Liver (tissue), 8 donors: ENCODE measurements at regions not wholly inside any gene's neighbourhood (a gene's known extent, or its start where the extent isn't known, plus 50 kb on each side); places are given as distances from the start of the nearest gene placed in this dataset.

Experiments used
- DNase-seq: peaks from one replicate; pipeline ENCODE4 v3.0.0-alpha.2; 2017; ENCODE audit warnings: low spot score
- H3K27ac ChIP-seq, 2 donors: one replicate each; pipeline ENCODE4 v1.7.0; 2013; ENCODE audit warnings: inconsistent platforms in 2 of 2, low read length in 2 of 2, control low read depth in 1 of 2, low read depth in 1 of 2, mild to moderate bottlenecking in 1 of 2
- H3K27me3 ChIP-seq, 4 donors: one replicate each; pipeline versions ENCODE4 v1.6.1 to v1.7.0; 2013; ENCODE audit warnings: low read length in 3 of 4, inconsistent platforms in 1 of 4, mild to moderate bottlenecking in 1 of 4, moderate library complexity in 1 of 4; ENCODE audit not compliant: control insufficient read depth in 4 of 4, insufficient read depth in 4 of 4
- H3K36me3 ChIP-seq, 4 donors: one replicate each; pipeline versions ENCODE4 v1.6.1 to v1.7.0; 2013; ENCODE audit warnings: low read length in 3 of 4, mild to moderate bottlenecking in 3 of 4, low read depth in 1 of 4, moderate library complexity in 1 of 4; ENCODE audit not compliant: control insufficient read depth in 4 of 4, insufficient read depth in 3 of 4
- H3K4me1 ChIP-seq, 4 donors: one replicate each; pipeline versions ENCODE4 v1.6.1 to v1.7.0; 2013; ENCODE audit warnings: low read length in 3 of 4, mild to moderate bottlenecking in 3 of 4, moderate library complexity in 1 of 4; ENCODE audit not compliant: control insufficient read depth in 4 of 4, insufficient read depth in 4 of 4
- H3K4me3 ChIP-seq, 3 donors: one replicate each; pipeline versions ENCODE4 v1.6.1 to v1.7.0; 2013; ENCODE audit warnings: low read length in 3 of 3, control low read depth in 1 of 3, low read depth in 1 of 3, mild to moderate bottlenecking in 1 of 3
- H3K9ac ChIP-seq, 2 donors: one replicate each; pipeline ENCODE4 v1.7.0; 2013; ENCODE audit warnings: low read length in 2 of 2, mild to moderate bottlenecking in 2 of 2, moderate library complexity in 2 of 2, control low read depth in 1 of 2, low read depth in 1 of 2
- H3K9me3 ChIP-seq, 4 donors: one replicate each; pipeline versions ENCODE4 v1.6.1 to v1.7.0; 2013; ENCODE audit warnings: low read length in 3 of 4; ENCODE audit not compliant: control insufficient read depth in 4 of 4
- ATF3 ChIP-seq: IDR thresholded peaks from 2 replicates; pipeline ENCODE4 v1.6.1; 2016; ENCODE audit warnings: antibody characterized with exemption
- CTCF ChIP-seq: fragments of 150-350 bp; IDR thresholded peaks from 2 replicates; pipeline ENCODE4 v1.5.1; 2017; ENCODE audit warnings: improper control_type of control experiment, low read depth, low read length; ENCODE audit not compliant: missing input control
- EGR1 ChIP-seq, 2 donors: IDR thresholded peaks; 2 replicates each; pipeline ENCODE4 v1.6.1; 2016 to 2018; ENCODE audit warnings: antibody characterized with exemption in 2 of 2, low read depth in 2 of 2
- FOXA1 ChIP-seq: IDR thresholded peaks from 2 replicates; pipeline ENCODE4 v1.6.1; 2016; ENCODE audit warnings: antibody characterized with exemption
- FOXA2 ChIP-seq: IDR thresholded peaks from 2 replicates; pipeline ENCODE4 v1.6.1; 2016; ENCODE audit warnings: antibody characterized with exemption
- GABPA ChIP-seq, 2 donors: IDR thresholded peaks in 1 of 2; conservative IDR thresholded peaks in 1 of 2; 2 replicates each; pipeline ENCODE4 v1.6.1; 2016; ENCODE audit warnings: antibody characterized with exemption in 2 of 2, mild to moderate bottlenecking in 1 of 2, moderate library complexity in 1 of 2
- HNF4A ChIP-seq, 2 donors: conservative IDR thresholded peaks; 2 replicates each; pipeline ENCODE4 v1.6.1; 2016; ENCODE audit warnings: antibody characterized with exemption in 2 of 2, mild to moderate bottlenecking in 2 of 2
- HNF4G ChIP-seq: IDR thresholded peaks from 2 replicates; pipeline ENCODE4 v1.6.1; 2016; ENCODE audit warnings: antibody characterized with exemption
- JUND ChIP-seq, 2 donors: IDR thresholded peaks; 2 replicates each; pipeline ENCODE4 v1.6.1; 2016; ENCODE audit warnings: antibody characterized with exemption in 2 of 2
- MAX ChIP-seq: IDR thresholded peaks from 2 replicates; pipeline ENCODE4 v1.6.1; 2016; ENCODE audit warnings: antibody characterized with exemption
- NR2F2 ChIP-seq: IDR thresholded peaks from 2 replicates; pipeline ENCODE4 v1.6.1; 2016; ENCODE audit warnings: antibody characterized with exemption
- RAD21 ChIP-seq, 2 donors: IDR thresholded peaks; 2 replicates each; pipeline ENCODE4 v1.6.1; 2016; ENCODE audit warnings: antibody characterized with exemption in 2 of 2, mild to moderate bottlenecking in 2 of 2
- REST ChIP-seq: IDR thresholded peaks from 2 replicates; pipeline ENCODE4 v1.6.1; 2016; ENCODE audit warnings: antibody characterized with exemption, mild to moderate bottlenecking
- RXRA ChIP-seq, 2 donors: IDR thresholded peaks; 2 replicates each; pipeline ENCODE4 v1.6.1; 2017 to 2018; ENCODE audit warnings: antibody characterized with exemption in 2 of 2, mild to moderate bottlenecking in 1 of 2
- SP1 ChIP-seq: IDR thresholded peaks from 2 replicates; pipeline ENCODE4 v1.6.1; 2018; ENCODE audit warnings: antibody characterized with exemption, mild to moderate bottlenecking
- TAF1 ChIP-seq: conservative IDR thresholded peaks from 2 replicates; pipeline ENCODE4 v1.6.1; 2016; ENCODE audit warnings: antibody characterized with exemption, mild to moderate bottlenecking
- YY1 ChIP-seq: IDR thresholded peaks from 2 replicates; pipeline ENCODE4 v1.6.1; 2016; ENCODE audit warnings: antibody characterized with exemption, mild to moderate bottlenecking
- ZBTB33 ChIP-seq: IDR thresholded peaks from 2 replicates; pipeline ENCODE4 v1.6.1; 2016; ENCODE audit warnings: antibody characterized with exemption
- WGBS: extraction: QIAGEN DNeasy Blood & Tissue Kit; methylation state at CpG from one replicate; pipeline ENCODE4 v1.1.7; 2013; 5-methylcytosine and 5-hydroxymethylcytosine counted together
- donor health status: healthy.
- donor health status: healthy.
- donor health status: healthy.
- donor health status: healthy.
- donor health status: healthy.

- Histone ChIP-seq H3K27ac (no peak overlapping the region), H3K9me3 (no peaks in the 10 kb centered on the region), H3K27me3 (no peaks in the 10 kb centered on the region), H3K9ac (no peak overlapping the region), H3K4me1 (no peaks in the 10 kb centered on the region), H3K4me3 (no peak overlapping the region), H3K36me3 (no peaks in the 10 kb centered on the region)
- 53% methylated on average over 2 of the region's 2 CpGs for WGBS
- no peak for TF ChIP-seq MAX
- TF ChIP-seq SP1, result no peak
- no peak for TF ChIP-seq JUND (IDR thresholded peaks at IDR 0.05)
- TF ChIP-seq HNF4G, result no peak
- TF ChIP-seq FOXA2, result no peak
- TF ChIP-seq ZBTB33, result no peak
- no peak for TF ChIP-seq CTCF
- TF ChIP-seq HNF4A (conservative IDR thresholded peaks at IDR 0.05), result no peak
- no peak for TF ChIP-seq TAF1
- no peak for TF ChIP-seq RAD21 (IDR thresholded peaks at IDR 0.05)
- no peak for TF ChIP-seq NR2F2
- no peak for TF ChIP-seq RXRA (IDR thresholded peaks at IDR 0.05)
- TF ChIP-seq YY1, result no peak
- no peak for TF ChIP-seq GABPA (IDR thresholded peaks at IDR 0.05 in 1 of 2, conservative IDR thresholded peaks at IDR 0.05 in 1 of 2)
- no peak for TF ChIP-seq EGR1 (IDR thresholded peaks at IDR 0.05; ENCODE audit: low read depth in 2 of 2)
- TF ChIP-seq ATF3, result no peak
- no peak for TF ChIP-seq FOXA1
- no peak for TF ChIP-seq REST
- DNase-seq, result no peak
These were observed 371.9 kb upstream of the SPAG17 start for GRCh38 chr1:118556936-118557335.

- TF ChIP-seq EGR1 (IDR thresholded peaks at IDR 0.05; ENCODE audit: low read depth in 2 of 2) (no peak), RXRA (IDR thresholded peaks at IDR 0.05) (no peak), TAF1 (no peak), FOXA2 (no peak), YY1 (no peak)
- 81% methylated on average over 3 of the region's 3 CpGs for WGBS
- no peak overlapping the region for H3K9ac ChIP-seq
- H3K4me3 ChIP-seq, result no peak overlapping the region
- no peaks in the 10 kb centered on the region for H3K27me3 ChIP-seq
- H3K36me3 ChIP-seq, result no peaks in the 10 kb centered on the region
- H3K9me3 ChIP-seq, result no peaks in the 10 kb centered on the region
- H3K27ac ChIP-seq, result no peak overlapping the region
- H3K4me1 ChIP-seq, result no peaks in the 10 kb centered on the region
- no peak for DNase-seq
These were observed 370.6 kb upstream of the SPAG17 start for GRCh38 chr1:118555638-118556037.
